ENCODE measurements at regions not wholly inside any gene's neighbourhood (a gene's known extent, or its start where the extent isn't known, plus 50 kb on each side); places are given as distances from the start of the nearest gene placed in this dataset.

DNA sequence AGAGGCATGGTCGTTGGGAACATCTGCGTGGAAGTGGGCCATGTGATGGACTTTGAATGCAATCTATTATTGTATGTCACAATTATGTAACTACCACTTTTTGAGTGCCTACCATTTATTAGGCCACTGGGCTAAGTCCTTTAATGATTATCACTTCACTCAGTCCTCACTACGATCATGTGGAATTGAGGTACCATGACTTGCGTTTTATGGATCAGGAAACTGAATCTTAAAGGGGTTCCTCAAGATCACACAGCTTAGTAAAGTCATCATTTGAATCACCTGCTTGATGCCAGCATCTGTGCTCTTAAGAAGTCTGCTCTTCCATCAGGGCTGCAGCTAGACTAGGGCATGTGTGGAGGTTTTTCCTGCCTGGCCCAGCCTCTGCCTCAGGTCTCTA, 136.7 kb downstream of the DAD1 start:
- DNase-seq (ENCODE audit: low spot score), result no peak

DNA sequence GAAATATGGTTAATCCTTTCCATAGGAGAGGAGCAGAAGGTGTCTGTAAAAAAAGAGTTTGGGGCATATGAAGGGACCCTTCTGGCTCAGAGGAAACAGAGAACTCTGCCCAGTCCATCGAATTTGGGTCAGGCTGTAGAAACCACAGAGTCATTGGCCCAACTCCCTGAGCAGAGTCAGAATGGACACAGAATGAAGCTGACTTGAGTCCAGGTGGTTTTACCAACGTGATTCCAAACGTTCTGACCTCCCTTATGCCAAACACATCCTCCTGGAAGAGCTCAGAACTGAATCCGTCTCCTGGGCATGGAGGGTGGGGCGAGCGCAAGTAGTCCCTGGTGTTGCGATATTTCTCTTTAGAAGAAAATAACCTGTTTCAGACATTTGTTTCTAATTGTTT, 138.8 kb downstream of the DAD1 start:
- no peak for DNase-seq (ENCODE audit: low spot score)

DNA sequence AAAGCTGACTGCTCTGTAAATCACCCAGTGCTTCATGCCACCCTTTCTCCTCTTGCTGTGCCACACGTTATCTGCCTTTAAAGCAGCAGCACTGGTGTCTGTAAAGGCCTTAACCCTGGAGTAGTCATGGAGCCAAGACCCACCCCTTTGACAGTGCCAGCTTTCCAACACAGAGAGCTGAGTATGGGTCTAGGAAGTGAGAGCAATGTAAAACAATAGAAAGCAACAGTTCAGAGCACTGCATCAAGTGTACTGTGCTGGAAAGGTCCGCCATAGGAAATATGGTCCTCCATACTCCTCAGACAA, 139.5 kb downstream of the DAD1 start:
- DNase-seq (ENCODE audit: low spot score), result no peak

DNA sequence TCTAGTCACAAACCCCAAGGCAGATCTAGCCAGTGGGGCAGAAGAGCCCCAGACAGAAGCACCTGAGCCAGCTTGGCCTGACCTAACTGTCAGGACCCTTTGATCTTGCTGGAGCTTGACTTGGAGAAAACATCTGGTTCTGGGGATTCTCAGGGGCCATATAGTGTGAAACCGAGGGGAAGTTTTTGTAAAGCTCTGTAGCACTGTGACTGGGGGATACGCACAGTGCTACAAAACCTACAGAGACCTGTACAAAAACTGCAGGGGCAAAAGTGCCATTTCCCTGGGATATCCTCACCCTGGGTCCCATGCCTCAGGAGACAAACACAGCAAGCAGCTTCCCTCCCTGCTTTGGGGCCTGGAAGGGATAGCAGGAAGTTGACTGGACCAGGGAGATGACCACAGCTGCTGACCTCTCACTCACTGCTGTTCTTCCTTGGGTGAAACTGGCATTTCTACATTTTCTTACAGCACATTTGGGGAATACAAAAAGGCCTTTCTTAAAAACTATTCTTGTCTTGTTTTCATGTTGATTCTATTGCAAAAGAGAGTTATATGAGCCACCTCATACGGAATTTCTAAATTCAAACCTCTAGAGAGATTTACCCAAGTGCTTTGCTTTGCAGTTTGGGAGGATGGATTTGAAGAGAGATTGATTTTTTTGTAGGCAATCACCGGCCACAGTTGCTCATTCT, 140.0 kb downstream of the DAD1 start:
- no peak for DNase-seq (ENCODE audit: low spot score)

DNA sequence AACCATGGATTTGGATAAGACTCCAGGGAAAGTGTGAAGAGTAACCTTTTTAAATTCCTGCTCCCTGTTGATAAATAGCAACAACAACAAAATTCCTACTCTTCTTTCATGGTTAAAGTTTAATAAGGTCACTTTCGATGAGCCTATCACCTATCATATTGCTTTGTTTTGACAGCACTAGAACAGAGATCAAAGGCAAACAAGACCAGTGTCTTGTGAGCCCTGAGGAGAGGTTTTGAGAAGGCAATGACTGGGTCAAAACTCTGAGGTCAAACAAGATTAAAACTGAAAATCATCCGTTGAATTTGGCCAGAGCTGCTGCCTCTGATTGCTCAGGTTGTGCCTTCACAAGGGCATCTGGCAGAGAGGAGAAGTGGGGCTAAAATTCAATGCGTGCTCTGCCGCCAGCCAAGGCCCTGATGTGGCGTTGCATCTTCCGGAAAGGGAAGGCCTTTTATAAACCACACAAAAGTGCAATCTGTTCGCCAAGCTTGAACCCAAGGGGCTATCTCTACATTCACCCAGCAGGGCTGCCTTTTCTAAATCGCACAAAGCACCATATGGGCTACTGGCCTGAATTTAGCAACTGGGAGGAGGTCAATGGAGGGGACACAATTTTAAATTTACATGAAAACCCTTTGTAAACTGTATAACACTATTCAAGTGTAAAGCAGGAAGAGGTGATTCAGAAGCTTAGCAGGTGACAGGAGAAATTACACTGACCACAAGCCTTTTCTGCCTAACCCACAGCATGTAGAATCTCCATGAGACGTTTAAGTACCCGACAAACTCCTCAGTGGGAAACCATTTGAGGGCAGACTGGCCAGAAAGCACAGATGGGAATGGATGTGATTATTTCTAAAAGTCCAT, 140.8 kb downstream of the DAD1 start:
- DNase-seq (ENCODE audit: low spot score), result peak; percentile 78

DNA sequence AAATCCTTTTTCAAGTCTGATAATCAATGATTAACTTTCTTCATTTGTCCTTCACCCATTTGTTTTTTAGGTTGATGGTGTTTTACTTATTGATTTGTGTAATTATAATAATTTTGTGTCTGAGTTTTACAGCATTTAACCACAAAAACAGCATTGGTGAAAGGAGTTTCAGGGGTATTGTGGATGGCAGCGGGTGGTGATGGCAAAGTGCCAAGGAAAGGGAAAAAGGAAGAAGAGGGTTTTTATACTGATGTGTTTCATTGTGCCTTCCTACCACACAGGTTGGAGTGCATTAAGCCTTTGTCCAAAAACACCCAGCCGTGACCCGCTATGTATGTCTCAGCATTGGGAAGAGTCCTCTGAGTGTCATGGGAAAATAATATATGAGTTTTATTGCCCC, 150.3 kb downstream of the DAD1 start:
- DNase-seq (ENCODE audit: low spot score), result no peak

GRCh38 chr14:22434901-22435550, 154.0 kb downstream of the DAD1 start:
- DNase-seq (ENCODE audit: low spot score), result no peak

GRCh38 chr14:22434030-22434429, 155.0 kb downstream of the DAD1 start:
- no peak for DNase-seq (ENCODE audit: low spot score)

DNA sequence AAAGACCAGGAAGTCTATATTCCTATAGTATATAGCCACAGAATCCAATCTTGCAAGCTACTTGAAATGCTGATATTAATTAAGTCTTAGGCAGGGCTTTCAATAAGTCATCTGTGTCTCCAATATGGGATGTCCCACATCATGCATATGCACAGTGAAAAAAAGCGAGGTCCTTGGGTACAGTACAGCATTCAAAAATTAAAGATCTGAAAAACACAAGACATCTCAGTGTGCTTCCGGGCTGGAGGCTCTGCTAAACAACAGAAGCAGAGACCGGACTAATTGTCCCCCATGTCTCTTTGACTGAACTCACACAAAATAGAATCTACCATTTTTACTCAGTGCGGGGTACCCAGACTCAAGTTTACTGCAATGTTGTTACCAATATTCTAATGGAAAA, 156.0 kb downstream of the DAD1 start:
- DNase-seq (ENCODE audit: low spot score), result no peak

DNA sequence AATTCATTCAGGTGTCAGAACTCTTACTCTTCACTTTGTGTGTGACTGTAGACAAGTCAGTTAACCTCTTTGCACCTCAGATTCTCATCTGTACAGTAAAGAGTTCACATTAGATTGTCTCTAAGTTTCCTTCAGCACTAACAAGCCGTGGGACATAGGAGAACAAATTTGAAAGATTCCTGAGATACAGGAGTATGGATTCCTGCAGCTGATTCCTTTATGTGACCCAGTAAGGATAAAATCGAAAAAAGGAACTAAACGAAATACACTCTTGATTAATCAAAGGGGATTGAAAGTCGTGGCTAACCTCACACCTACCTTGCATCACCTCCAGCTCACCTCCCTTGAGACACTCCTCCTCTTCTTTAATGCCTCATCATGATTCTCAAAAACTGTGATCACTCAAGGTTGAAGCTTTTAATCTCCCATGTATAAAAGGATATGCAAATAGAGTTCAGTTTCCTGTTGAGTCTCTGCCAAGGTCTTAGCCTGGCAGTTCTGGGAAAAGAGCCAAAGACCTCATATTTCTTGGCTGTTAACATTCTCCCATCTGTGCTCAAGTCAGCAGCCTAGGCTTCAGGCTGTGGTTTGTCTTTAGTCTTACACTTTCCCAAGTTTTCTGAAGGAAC, 156.6 kb downstream of the DAD1 start:
- peak; percentile 23 for DNase-seq (ENCODE audit: low spot score)

GRCh38 chr14:22429546-22430294, 159.3 kb downstream of the DAD1 start:
- DNase-seq (ENCODE audit: low spot score), result no peak

- DNase-seq (ENCODE audit: low spot score), result no peak
These were observed 160.2 kb downstream of the DAD1 start for GRCh38 chr14:22428700-22429291.

GRCh38 chr14:22427771-22428231, 161.2 kb downstream of the DAD1 start:
- DNase-seq (ENCODE audit: low spot score), result no peak

GRCh38 chr14:22426711-22427110, 162.3 kb downstream of the DAD1 start:
- no peak for DNase-seq (ENCODE audit: low spot score)

DNA sequence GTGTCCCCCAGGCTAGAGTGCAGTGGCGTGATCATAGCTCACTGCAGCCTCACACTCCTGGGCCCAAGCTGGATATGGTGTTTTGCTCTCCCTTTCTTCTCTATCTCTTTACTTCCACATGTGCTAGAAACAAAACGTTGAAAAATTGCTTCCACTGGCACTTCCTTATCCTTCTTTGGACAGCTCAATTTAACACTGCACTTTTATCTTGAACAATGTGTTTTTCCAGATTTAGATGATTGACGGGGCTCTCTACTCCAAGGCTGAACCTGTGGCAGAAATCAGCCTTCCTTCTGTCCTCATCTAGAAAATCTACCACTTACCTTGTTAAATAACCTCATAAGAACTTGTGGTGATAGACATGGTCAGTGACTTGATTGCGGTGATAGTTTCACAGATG, 165.1 kb downstream of the DAD1 start:
- no peak for DNase-seq (ENCODE audit: low spot score)

- DNase-seq (ENCODE audit: low spot score), result no peak
These were observed 166.8 kb downstream of the DAD1 start for GRCh38 chr14:22422238-22422637.

- no peak for DNase-seq (ENCODE audit: low spot score)
These were observed 168.3 kb downstream of the DAD1 start for GRCh38 chr14:22420598-22421186.

DNA sequence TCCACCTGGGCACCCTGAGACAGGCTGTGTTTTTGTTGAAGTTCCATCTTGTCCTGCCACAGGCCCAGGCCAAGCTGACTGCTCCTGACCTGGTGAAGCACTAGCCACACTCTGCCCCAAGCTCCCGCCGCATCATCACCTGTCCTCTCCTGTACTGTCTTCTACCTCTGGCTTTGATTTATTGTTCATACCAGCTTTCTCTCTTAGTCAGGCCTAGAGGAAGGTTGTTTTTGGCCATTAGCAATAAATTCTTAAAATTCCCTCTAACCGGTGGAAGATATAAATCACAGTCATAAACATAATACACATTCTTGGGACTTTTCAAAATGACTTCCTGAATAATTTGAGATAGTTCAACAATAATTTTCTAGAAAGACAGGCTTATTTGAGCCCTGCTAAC, 169.4 kb downstream of the DAD1 start:
- no peak for DNase-seq (ENCODE audit: low spot score)

GRCh38 chr14:22418631-22419030, 170.4 kb downstream of the DAD1 start:
- no peak for DNase-seq (ENCODE audit: low spot score)

DNA sequence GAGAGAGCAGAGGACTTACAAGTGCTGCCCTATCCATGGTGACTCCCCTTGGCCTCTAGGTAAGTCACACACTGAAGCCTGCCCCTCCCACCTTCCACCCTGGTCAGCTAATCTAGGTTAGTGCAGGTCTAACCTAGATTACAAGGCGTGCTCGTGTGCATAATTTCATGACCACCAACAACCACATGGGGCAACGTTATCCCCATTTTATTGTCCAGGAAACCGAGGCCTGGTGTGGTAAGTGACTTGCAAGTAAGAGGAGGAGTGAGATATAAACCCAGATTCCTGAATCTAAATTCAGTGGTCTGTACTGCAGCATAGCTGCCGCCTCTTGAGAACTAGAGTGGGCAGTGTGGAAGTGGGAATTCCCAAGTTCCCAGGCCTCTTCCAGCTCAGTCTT, 171.1 kb downstream of the DAD1 start:
- DNase-seq (ENCODE audit: low spot score), result no peak

- no peak for DNase-seq (ENCODE audit: low spot score)
These were observed 172.8 kb downstream of the DAD1 start for GRCh38 chr14:22416193-22416592.

All from SW480 (cell line).